GM23338 (cell line): ENCODE measurements at regions not wholly inside any gene's neighbourhood (a gene's known extent, or its start where the extent isn't known, plus 50 kb on each side); places are given as distances from the start of the nearest gene placed in this dataset.

Experiments
- ATAC-seq: fragments of 200-7000 bp; cut with Tn5 transposase; 3 replicates; pipeline ENCODE4 v1.9.1; 2020
- DNase-seq: peaks from one replicate; pipeline ENCODE4 v3.0.0-alpha.2; 2015; ENCODE audit warnings: low spot score
- H2AFZ ChIP-seq: fragments of 200-600 bp; sonication (generic); 2 replicates; pipeline ENCODE4 v1.8.0; 2016; ENCODE audit warnings: antibody characterized with exemption, mild to moderate bottlenecking, moderate library complexity
- H3F3A ChIP-seq: fragments of 200-600 bp; sonication (generic); replicated peaks from 2 replicates; pipeline ENCODE4 v1.8.0; 2017; ENCODE audit warnings: antibody characterized with exemption, mixed run types, low read depth
- H3K27ac ChIP-seq: fragments of 200-600 bp; sonication (generic); 2 replicates; pipeline ENCODE4 v1.6.1; 2016; ENCODE audit warnings: low read depth
- H3K27me3 ChIP-seq: fragments of 200-600 bp; sonication (generic); 2 replicates; pipeline ENCODE4 v1.8.0; 2016; ENCODE audit warnings: mild to moderate bottlenecking, mixed run types, moderate library complexity; ENCODE audit not compliant: insufficient read depth
- H3K36me3 ChIP-seq: fragments of 200-600 bp; sonication (generic); 2 replicates; pipeline ENCODE4 v1.8.0; 2016; ENCODE audit warnings: mild to moderate bottlenecking; ENCODE audit not compliant: insufficient read depth
- H3K4me1 ChIP-seq: fragments of 200-600 bp; sonication (generic); 2 replicates; pipeline ENCODE4 v1.8.0; 2016; ENCODE audit warnings: mild to moderate bottlenecking, moderate library complexity; ENCODE audit not compliant: insufficient read depth
- H3K4me2 ChIP-seq: fragments of 200-600 bp; sonication (generic); 2 replicates; pipeline ENCODE4 v1.7.1; 2017; ENCODE audit warnings: mixed run types
- H3K4me3 ChIP-seq: fragments of 200-600 bp; sonication (generic); 2 replicates; pipeline ENCODE4 v1.6.1; 2016; ENCODE audit warnings: mixed run types
- H3K79me2 ChIP-seq: fragments of 200-600 bp; sonication (generic); replicated peaks from 2 replicates; pipeline ENCODE4 v1.8.0; 2017; ENCODE audit warnings: mild to moderate bottlenecking; ENCODE audit not compliant: insufficient read depth
- H3K9me2 ChIP-seq: fragments of 200-600 bp; sonication (generic); 2 replicates; pipeline ENCODE4 v1.8.0; 2017; ENCODE audit not compliant: insufficient read depth
- H4K20me1 ChIP-seq: fragments of 200-600 bp; sonication (generic); replicated peaks from 2 replicates; pipeline ENCODE4 v1.8.0; 2017; ENCODE audit warnings: mild to moderate bottlenecking; ENCODE audit not compliant: insufficient read depth
- H3K27ac Mint-ChIP-seq: 2 replicates; pipeline ENCODE4 v1.8.0; 2020; ENCODE audit warnings: inconsistent platforms, mild to moderate bottlenecking, moderate library complexity, mixed read lengths
- H3K27me3 Mint-ChIP-seq: 3 replicates; pipeline ENCODE4 v1.8.0; 2022; ENCODE audit warnings: low read depth, mild to moderate bottlenecking, moderate library complexity, mixed read lengths, inconsistent platforms; ENCODE audit not compliant: insufficient read depth, poor library complexity
- H3K36me3 Mint-ChIP-seq: 3 replicates; pipeline ENCODE4 v1.8.0; 2021; ENCODE audit warnings: low read depth, mild to moderate bottlenecking, inconsistent platforms, moderate library complexity, mixed read lengths
- H3K4me1 Mint-ChIP-seq: 3 replicates; pipeline ENCODE4 v1.8.0; 2020; ENCODE audit warnings: mild to moderate bottlenecking, inconsistent platforms, mixed read lengths
- H3K4me3 Mint-ChIP-seq: 3 replicates; pipeline ENCODE4 v1.8.0; 2021; ENCODE audit warnings: moderate library complexity, mild to moderate bottlenecking, inconsistent platforms, mixed read lengths
- H3K9me3 Mint-ChIP-seq: 3 replicates; pipeline ENCODE4 v1.8.0; 2020; ENCODE audit warnings: moderate library complexity, mild to moderate bottlenecking, inconsistent platforms, mixed read lengths
- CREB1 ChIP-seq: fragments of 250-450 bp; sonication (Bioruptor Pico); IDR thresholded peaks from 2 replicates; pipeline ENCODE4 v1.5.0; 2020; ENCODE audit warnings: low read depth, mild to moderate bottlenecking, moderate library complexity
- EZH2phosphoT487 ChIP-seq: fragments of 200-600 bp; sonication (generic); IDR thresholded peaks from one replicate; pipeline ENCODE4 v1.8.1; 2018; ENCODE audit warnings: antibody characterized with exemption; ENCODE audit not compliant: unreplicated experiment
- JUNB ChIP-seq: IDR thresholded peaks from one replicate; pipeline ENCODE4 v1.6.1; 2016; ENCODE audit warnings: antibody characterized with exemption; ENCODE audit not compliant: unreplicated experiment
- NANOG ChIP-seq: IDR thresholded peaks from 2 replicates; pipeline ENCODE4 v1.6.1; 2016; ENCODE audit warnings: antibody characterized with exemption, borderline replicate concordance
- POLR2AphosphoS5 ChIP-seq: IDR thresholded peaks from 2 replicates; pipeline ENCODE4 v1.6.1; 2016; ENCODE audit warnings: antibody characterized with exemption, low read depth
- REST ChIP-seq: IDR thresholded peaks from one replicate; pipeline ENCODE4 v1.6.1; 2018; ENCODE audit warnings: antibody characterized with exemption; ENCODE audit not compliant: unreplicated experiment
- ZNF114 ChIP-seq: fragments of 250-450 bp; sonication (Bioruptor Pico); IDR thresholded peaks from 2 replicates; pipeline ENCODE4 v1.5.0; 2020; ENCODE audit warnings: mild to moderate bottlenecking, moderate library complexity
- ZNF331 ChIP-seq: fragments of 250-450 bp; sonication (Bioruptor Pico); IDR thresholded peaks from 2 replicates; pipeline ENCODE4 v1.5.0; 2020; ENCODE audit warnings: low read depth, mild to moderate bottlenecking, moderate library complexity
- TF ChIP-seq, protein P1 (sequence below): fragments of 250-450 bp; sonication (Bioruptor Pico); IDR thresholded peaks from 2 replicates; pipeline ENCODE4 v1.5.0; 2020; ENCODE audit warnings: mild to moderate bottlenecking, moderate library complexity
- TF ChIP-seq, protein P2 (sequence below), 2 experiments: fragments of 200-600 bp in 1 of 2; sonication (generic) in 1 of 2; conservative IDR thresholded peaks; 2 replicates each; pipeline versions ENCODE4 v1.5.1 to v1.6.1; 2016 to 2017; ENCODE audit warnings: antibody characterized with exemption in 2 of 2, low read depth in 2 of 2, mild to moderate bottlenecking in 2 of 2, moderate library complexity in 1 of 2
- TF ChIP-seq, protein P3 (sequence below): IDR thresholded peaks from 2 replicates; pipeline ENCODE4 v1.6.1; 2016; ENCODE audit warnings: antibody characterized with exemption

DNA sequence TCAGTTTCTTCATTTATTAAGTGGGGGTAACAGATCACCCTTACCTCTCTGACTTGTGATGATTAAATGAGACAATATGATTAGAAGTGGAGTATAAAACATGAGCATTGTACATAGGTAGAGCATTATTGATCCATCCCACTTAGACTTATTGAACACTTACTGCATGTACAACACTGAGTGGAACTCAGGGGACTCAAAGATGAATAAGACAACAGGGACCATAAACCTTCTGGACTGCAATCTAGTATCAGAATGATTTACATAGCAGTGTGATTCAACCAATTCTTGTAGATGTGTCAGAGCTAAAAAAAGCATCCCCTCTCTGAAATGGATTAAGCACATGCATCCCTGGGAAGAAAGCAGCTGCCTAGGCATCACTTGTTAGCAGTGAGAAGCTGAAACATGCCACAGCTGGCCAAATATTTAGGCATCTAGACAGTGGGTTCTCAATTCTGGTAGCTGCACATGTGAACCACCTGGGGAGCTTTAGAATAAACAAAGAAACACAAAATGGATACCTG is 111.5 kb downstream of the CYRIA start:
- Histone ChIP-seq H2AFZ (no peak overlapping the region), H3K9me2 (no peaks in the 10 kb centered on the region; the same call in 1 of the 2 replicates), H3K27ac (no peak overlapping the region), H3K27me3 (no peaks in the 10 kb centered on the region), H3F3A (no peaks in the 10 kb centered on the region), H4K20me1 (no peaks in the 10 kb centered on the region), H3K36me3 (no peaks in the 10 kb centered on the region), H3K4me1 (no peaks in the 10 kb centered on the region), H3K4me2 (no peak overlapping the region), H3K79me2 (no peaks in the 10 kb centered on the region), H3K4me3 (no peak overlapping the region)
- no peaks in the 10 kb centered on the region for H3K9me3 Mint-ChIP-seq
- DNase-seq (no peak), ATAC-seq (no peak)
- no peak overlapping the region for H3K4me3 Mint-ChIP-seq
- no peak for TF ChIP-seq JUNB
- TF ChIP-seq, protein P1, sequence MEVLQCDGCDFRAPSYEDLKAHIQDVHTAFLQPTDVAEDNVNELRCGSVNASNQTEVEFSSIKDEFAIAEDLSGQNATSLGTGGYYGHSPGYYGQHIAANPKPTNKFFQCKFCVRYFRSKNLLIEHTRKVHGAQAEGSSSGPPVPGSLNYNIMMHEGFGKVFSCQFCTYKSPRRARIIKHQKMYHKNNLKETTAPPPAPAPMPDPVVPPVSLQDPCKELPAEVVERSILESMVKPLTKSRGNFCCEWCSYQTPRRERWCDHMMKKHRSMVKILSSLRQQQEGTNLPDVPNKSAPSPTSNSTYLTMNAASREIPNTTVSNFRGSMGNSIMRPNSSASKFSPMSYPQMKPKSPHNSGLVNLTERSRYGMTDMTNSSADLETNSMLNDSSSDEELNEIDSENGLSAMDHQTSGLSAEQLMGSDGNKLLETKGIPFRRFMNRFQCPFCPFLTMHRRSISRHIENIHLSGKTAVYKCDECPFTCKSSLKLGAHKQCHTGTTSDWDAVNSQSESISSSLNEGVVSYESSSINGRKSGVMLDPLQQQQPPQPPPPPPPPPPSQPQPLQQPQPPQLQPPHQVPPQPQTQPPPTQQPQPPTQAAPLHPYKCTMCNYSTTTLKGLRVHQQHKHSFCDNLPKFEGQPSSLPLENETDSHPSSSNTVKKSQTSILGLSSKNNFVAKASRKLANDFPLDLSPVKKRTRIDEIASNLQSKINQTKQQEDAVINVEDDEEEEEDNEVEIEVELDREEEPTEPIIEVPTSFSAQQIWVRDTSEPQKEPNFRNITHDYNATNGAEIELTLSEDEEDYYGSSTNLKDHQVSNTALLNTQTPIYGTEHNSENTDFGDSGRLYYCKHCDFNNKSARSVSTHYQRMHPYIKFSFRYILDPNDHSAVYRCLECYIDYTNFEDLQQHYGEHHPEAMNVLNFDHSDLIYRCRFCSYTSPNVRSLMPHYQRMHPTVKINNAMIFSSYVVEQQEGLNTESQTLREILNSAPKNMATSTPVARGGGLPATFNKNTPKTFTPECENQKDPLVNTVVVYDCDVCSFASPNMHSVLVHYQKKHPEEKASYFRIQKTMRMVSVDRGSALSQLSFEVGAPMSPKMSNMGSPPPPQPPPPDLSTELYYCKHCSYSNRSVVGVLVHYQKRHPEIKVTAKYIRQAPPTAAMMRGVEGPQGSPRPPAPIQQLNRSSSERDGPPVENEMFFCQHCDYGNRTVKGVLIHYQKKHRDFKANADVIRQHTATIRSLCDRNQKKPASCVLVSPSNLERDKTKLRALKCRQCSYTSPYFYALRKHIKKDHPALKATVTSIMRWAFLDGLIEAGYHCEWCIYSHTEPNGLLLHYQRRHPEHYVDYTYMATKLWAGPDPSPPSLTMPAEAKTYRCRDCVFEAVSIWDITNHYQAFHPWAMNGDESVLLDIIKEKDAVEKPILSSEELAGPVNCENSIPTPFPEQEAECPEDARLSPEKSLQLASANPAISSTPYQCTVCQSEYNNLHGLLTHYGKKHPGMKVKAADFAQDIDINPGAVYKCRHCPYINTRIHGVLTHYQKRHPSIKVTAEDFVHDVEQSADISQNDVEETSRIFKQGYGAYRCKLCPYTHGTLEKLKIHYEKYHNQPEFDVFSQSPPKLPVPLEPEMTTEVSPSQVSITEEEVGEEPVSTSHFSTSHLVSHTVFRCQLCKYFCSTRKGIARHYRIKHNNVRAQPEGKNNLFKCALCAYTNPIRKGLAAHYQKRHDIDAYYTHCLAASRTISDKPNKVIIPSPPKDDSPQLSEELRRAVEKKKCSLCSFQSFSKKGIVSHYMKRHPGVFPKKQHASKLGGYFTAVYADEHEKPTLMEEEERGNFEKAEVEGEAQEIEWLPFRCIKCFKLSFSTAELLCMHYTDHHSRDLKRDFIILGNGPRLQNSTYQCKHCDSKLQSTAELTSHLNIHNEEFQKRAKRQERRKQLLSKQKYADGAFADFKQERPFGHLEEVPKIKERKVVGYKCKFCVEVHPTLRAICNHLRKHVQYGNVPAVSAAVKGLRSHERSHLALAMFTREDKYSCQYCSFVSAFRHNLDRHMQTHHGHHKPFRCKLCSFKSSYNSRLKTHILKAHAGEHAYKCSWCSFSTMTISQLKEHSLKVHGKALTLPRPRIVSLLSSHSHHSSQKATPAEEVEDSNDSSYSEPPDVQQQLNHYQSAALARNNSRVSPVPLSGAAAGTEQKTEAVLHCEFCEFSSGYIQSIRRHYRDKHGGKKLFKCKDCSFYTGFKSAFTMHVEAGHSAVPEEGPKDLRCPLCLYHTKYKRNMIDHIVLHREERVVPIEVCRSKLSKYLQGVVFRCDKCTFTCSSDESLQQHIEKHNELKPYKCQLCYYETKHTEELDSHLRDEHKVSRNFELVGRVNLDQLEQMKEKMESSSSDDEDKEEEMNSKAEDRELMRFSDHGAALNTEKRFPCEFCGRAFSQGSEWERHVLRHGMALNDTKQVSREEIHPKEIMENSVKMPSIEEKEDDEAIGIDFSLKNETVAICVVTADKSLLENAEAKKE (CRISPR knock-in tag), result no peak
- no peak for TF ChIP-seq POLR2AphosphoS5
- TF ChIP-seq, protein P2, sequence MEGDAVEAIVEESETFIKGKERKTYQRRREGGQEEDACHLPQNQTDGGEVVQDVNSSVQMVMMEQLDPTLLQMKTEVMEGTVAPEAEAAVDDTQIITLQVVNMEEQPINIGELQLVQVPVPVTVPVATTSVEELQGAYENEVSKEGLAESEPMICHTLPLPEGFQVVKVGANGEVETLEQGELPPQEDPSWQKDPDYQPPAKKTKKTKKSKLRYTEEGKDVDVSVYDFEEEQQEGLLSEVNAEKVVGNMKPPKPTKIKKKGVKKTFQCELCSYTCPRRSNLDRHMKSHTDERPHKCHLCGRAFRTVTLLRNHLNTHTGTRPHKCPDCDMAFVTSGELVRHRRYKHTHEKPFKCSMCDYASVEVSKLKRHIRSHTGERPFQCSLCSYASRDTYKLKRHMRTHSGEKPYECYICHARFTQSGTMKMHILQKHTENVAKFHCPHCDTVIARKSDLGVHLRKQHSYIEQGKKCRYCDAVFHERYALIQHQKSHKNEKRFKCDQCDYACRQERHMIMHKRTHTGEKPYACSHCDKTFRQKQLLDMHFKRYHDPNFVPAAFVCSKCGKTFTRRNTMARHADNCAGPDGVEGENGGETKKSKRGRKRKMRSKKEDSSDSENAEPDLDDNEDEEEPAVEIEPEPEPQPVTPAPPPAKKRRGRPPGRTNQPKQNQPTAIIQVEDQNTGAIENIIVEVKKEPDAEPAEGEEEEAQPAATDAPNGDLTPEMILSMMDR (conservative IDR thresholded peaks at IDR 0.05; ENCODE audit: low read depth in 2 of 2), result no peak
- no peak for TF ChIP-seq REST
- TF ChIP-seq EZH2phosphoT487, result no peak
- no peak for TF ChIP-seq NANOG
- TF ChIP-seq ZNF331 (CRISPR knock-in tag), result no peak
- TF ChIP-seq, protein P3, sequence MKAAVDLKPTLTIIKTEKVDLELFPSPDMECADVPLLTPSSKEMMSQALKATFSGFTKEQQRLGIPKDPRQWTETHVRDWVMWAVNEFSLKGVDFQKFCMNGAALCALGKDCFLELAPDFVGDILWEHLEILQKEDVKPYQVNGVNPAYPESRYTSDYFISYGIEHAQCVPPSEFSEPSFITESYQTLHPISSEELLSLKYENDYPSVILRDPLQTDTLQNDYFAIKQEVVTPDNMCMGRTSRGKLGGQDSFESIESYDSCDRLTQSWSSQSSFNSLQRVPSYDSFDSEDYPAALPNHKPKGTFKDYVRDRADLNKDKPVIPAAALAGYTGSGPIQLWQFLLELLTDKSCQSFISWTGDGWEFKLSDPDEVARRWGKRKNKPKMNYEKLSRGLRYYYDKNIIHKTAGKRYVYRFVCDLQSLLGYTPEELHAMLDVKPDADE, result no peak
- TF ChIP-seq CREB1 (CRISPR knock-in tag), result no peak
- TF ChIP-seq ZNF114 (CRISPR knock-in tag), result no peak
- H3K27me3 Mint-ChIP-seq, result peaks cover 3% of the 10 kb centered on the region
- H3K36me3 Mint-ChIP-seq, result no peaks in the 10 kb centered on the region
- H3K4me1 Mint-ChIP-seq, result peaks cover 8% of the 10 kb centered on the region; the same call in 2 of the 3 replicates
- no peak overlapping the region for H3K27ac Mint-ChIP-seq
